MCF 10A (cell line): ENCODE measurements at regions not wholly inside any gene's neighbourhood (a gene's known extent, or its start where the extent isn't known, plus 50 kb on each side); places are given as distances from the start of the nearest gene placed in this dataset.

Source experiments
- BruUV-seq: library from RNA; stranded (reverse); fragments of 400-500 nt; replicated peaks from 2 replicates; lab custom pipeline; 2021; lab: Mats Ljungman, UMichigan
- CTCF ChIA-PET: fragments of 300-600 bp; sonication (Branson Sonifier 250); formaldehyde crosslinking; extraction: SDS; loops from one replicate; lab custom pipeline; 2021; ENCODE audit warnings: antibody characterized with exemption, inconsistent platforms; lab: Yijun Ruan, JAX
- POLR2A ChIA-PET: fragments of 300-600, 350-650 bp; sonication (Branson Sonifier 250); formaldehyde crosslinking; extraction: SDS; loops from one replicate; lab custom pipeline; 2020; ENCODE audit warnings: antibody characterized with exemption, inconsistent platforms; lab: Yijun Ruan, JAX
- DNase-seq: peaks from one replicate; pipeline ENCODE4 v3.0.0-alpha.2; 2018; ENCODE audit not compliant: unreplicated experiment
- H3K27ac Mint-ChIP-seq: one replicate; pipeline ENCODE4 v1.8.0; 2022; ENCODE audit warnings: mild to moderate bottlenecking, low read depth, mixed read lengths; ENCODE audit not compliant: unreplicated experiment
- H3K27me3 Mint-ChIP-seq: one replicate; pipeline ENCODE4 v1.8.0; 2022; ENCODE audit warnings: mixed read lengths; ENCODE audit not compliant: insufficient read depth, unreplicated experiment
- H3K36me3 Mint-ChIP-seq: one replicate; pipeline ENCODE4 v1.8.0; 2022; ENCODE audit warnings: mild to moderate bottlenecking, moderate library complexity, mixed read lengths; ENCODE audit not compliant: insufficient read depth, unreplicated experiment
- H3K4me1 Mint-ChIP-seq: one replicate; pipeline ENCODE4 v1.8.0; 2022; ENCODE audit warnings: mixed read lengths; ENCODE audit not compliant: insufficient read depth, unreplicated experiment
- H3K4me3 Mint-ChIP-seq: one replicate; pipeline ENCODE4 v1.8.0; 2022; ENCODE audit warnings: mild to moderate bottlenecking, moderate library complexity, mixed read lengths; ENCODE audit not compliant: unreplicated experiment
- H3K9me3 Mint-ChIP-seq: one replicate; pipeline ENCODE4 v1.8.0; 2022; ENCODE audit warnings: mixed read lengths; ENCODE audit not compliant: unreplicated experiment
- CTCF ChIP-seq: fragments of 200-600 bp; IDR thresholded peaks from one replicate; pipeline ENCODE4 v1.8.0; 2022; ENCODE audit warnings: antibody characterized with exemption, mild to moderate bottlenecking; ENCODE audit not compliant: unreplicated experiment
- intact Hi-C: fragments of 100-400 bp; cut with micrococcal nuclease; formaldehyde crosslinking; loops from 2 replicates; pipeline ENCODE4 v1.14.1; 2022

GRCh38 chr2:129641371-129641770, 338.1 kb upstream of the RAB6C start:
- H3K4me1 Mint-ChIP-seq = no peaks in the 10 kb centered on the region
- no peaks in the 10 kb centered on the region for H3K27me3 Mint-ChIP-seq
- no peaks in the 10 kb centered on the region for H3K36me3 Mint-ChIP-seq
- peaks cover 38% of the 10 kb centered on the region for H3K9me3 Mint-ChIP-seq
- POLR2A ChIA-PET = no interaction called here
- intact Hi-C loops = no loop called here
- H3K27ac Mint-ChIP-seq = no peak overlapping the region
- no TSS peak for BruUV-seq
- no peak for TF ChIP-seq CTCF
- H3K4me3 Mint-ChIP-seq = no peak overlapping the region
- no peak for DNase-seq
- CTCF ChIA-PET = no interaction called here

DNA sequence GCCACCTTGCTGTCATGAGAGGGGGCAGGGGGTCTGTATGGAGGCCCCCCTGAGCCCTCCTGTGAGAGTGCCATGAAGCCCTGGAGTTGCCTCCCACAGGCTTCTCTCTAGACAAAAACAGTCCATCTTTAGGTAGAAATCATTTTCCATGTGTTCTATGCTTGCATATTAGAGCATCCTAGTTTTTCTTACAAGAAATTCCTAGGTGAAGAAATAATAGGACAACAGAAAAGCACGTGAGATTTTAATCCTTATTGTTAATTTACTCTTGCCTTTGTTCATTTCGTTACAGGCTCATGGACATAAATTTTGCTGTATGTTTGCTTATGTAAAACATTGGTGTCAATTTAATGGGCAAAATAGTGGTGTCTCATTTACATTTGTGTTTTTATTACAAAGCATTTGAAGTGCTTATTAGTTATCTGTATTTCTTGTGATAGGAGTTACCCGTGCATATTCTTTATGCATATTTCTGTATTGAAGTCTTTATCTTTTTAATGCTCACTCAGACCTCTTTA, 336.9 kb upstream of the RAB6C start:
- DNase-seq = no peak
- no peaks in the 10 kb centered on the region for H3K4me1 Mint-ChIP-seq
- no peak for TF ChIP-seq CTCF

GRCh38 chr2:129645335-129645734, 334.1 kb upstream of the RAB6C start:
- H3K27me3 Mint-ChIP-seq = no peaks in the 10 kb centered on the region
- H3K9me3 Mint-ChIP-seq = peaks cover 21% of the 10 kb centered on the region
- H3K27ac Mint-ChIP-seq = no peak overlapping the region
- POLR2A ChIA-PET = no interaction called here
- no peaks in the 10 kb centered on the region for H3K36me3 Mint-ChIP-seq
- CTCF ChIA-PET = no interaction called here
- intact Hi-C loops = no loop called here
- TF ChIP-seq CTCF = no peak
- DNase-seq = no peak
- H3K4me1 Mint-ChIP-seq = no peaks in the 10 kb centered on the region
- H3K4me3 Mint-ChIP-seq = no peak overlapping the region
- BruUV-seq = no TSS peak

More for the DNA sequence above, 336.9 kb upstream of the RAB6C start:
- H3K27me3 Mint-ChIP-seq = no peaks in the 10 kb centered on the region
- no peaks in the 10 kb centered on the region for H3K36me3 Mint-ChIP-seq
- CTCF ChIA-PET = interaction anchor here (0.6 kb wide), 1 partner anchor 325 kb away, joined by 3 read pairs; no protein-coding TSS in a partner anchor
- H3K27ac Mint-ChIP-seq = no peak overlapping the region
- POLR2A ChIA-PET = no interaction called here
- H3K4me3 Mint-ChIP-seq = no peak overlapping the region
- BruUV-seq = no TSS peak
- intact Hi-C loops = no loop called here
- H3K9me3 Mint-ChIP-seq = peaks cover 29% of the 10 kb centered on the region

- Mint-ChIP-seq H3K27me3 (no peaks in the 10 kb centered on the region), H3K4me3 (no peak overlapping the region), H3K27ac (no peak overlapping the region), H3K36me3 (no peaks in the 10 kb centered on the region), H3K4me1 (no peaks in the 10 kb centered on the region), H3K9me3 (peaks cover 21% of the 10 kb centered on the region)
- no TSS peak for BruUV-seq
- POLR2A ChIA-PET = no interaction called here
- CTCF ChIA-PET = no interaction called here
- DNase-seq = no peak
- intact Hi-C loops = no loop called here
- TF ChIP-seq CTCF = no peak
These were observed 333.4 kb upstream of the RAB6C start for GRCh38 chr2:129646107-129646506.
